CD4-positive, alpha-beta T cell treated with Interleukin-10 for 1 hour (primary cell): ENCODE measurements at regions not wholly inside any gene's neighbourhood (a gene's known extent, or its start where the extent isn't known, plus 50 kb on each side); places are given as distances from the start of the nearest gene placed in this dataset.
"Not testable (repeated sequence)": the region's sequence is repeated elsewhere in the genome, so short reads cannot be mapped to it uniquely, and the experiment has no call there.

Source experiments
- DNase-seq: peaks from one replicate; pipeline ENCODE4 v3.0.0-alpha.2; 2020

- DNase-seq: no peak
Observed at GRCh38 chr14:88929656-88930436, 105.4 kb downstream of the TTC8 start.

- DNase-seq: no peak
Observed at GRCh38 chr14:88931321-88932110, 107.1 kb downstream of the TTC8 start.

GRCh38 chr14:88933191-88933590, 108.7 kb downstream of the TTC8 start:
- no peak for DNase-seq

GRCh38 chr14:88934351-88934806, 109.9 kb downstream of the TTC8 start:
- DNase-seq: no peak

GRCh38 chr14:88935083-88935482, 110.6 kb downstream of the TTC8 start:
- no peak for DNase-seq

- no peak for DNase-seq
Observed at GRCh38 chr14:88937706-88938105, 113.3 kb downstream of the TTC8 start.

GRCh38 chr14:88940671-88941070, 116.2 kb downstream of the TTC8 start:
- no peak for DNase-seq

- no peak for DNase-seq
Observed at GRCh38 chr14:88941414-88941813, 117.0 kb downstream of the TTC8 start.

GRCh38 chr14:88947646-88948598, 123.5 kb downstream of the TTC8 start:
- no peak for DNase-seq

GRCh38 chr14:88950069-88950468, 125.6 kb downstream of the TTC8 start:
- DNase-seq: no peak

- no peak for DNase-seq
Observed at GRCh38 chr14:88951370-88951769, 126.9 kb downstream of the TTC8 start.

GRCh38 chr14:88952901-88953300, 128.4 kb downstream of the TTC8 start:
- DNase-seq: no peak

- DNase-seq: no peak
Observed at GRCh38 chr14:88955455-88955854, 131.0 kb downstream of the TTC8 start.

GRCh38 chr14:88960496-88960895, 136.0 kb downstream of the TTC8 start:
- no peak for DNase-seq

GRCh38 chr14:88961214-88961613, 136.8 kb downstream of the TTC8 start:
- DNase-seq: no peak

GRCh38 chr14:88962356-88962755, 137.9 kb downstream of the TTC8 start:
- DNase-seq: no peak

- no peak for DNase-seq
Observed at GRCh38 chr14:88967299-88967698, 142.8 kb downstream of the TTC8 start.

- DNase-seq: no peak
Observed at GRCh38 chr14:88975043-88975830, 150.8 kb downstream of the TTC8 start.

- DNase-seq: no peak
Observed at GRCh38 chr14:88975926-88976325, 151.5 kb downstream of the TTC8 start.

- not testable (repeated sequence) for DNase-seq
Observed at GRCh38 chr14:88980907-88981306, 156.5 kb downstream of the TTC8 start.

- DNase-seq: no peak
Observed at GRCh38 chr14:88981948-88982347, 157.5 kb downstream of the TTC8 start.

- no peak for DNase-seq
Observed at GRCh38 chr14:88983755-88984154, 159.3 kb downstream of the TTC8 start.
